ENCODE measurements at regions not wholly inside any gene's neighbourhood (a gene's known extent, or its start where the extent isn't known, plus 50 kb on each side); places are given as distances from the start of the nearest gene placed in this dataset.
"Not testable (repeated sequence)": the region's sequence is repeated elsewhere in the genome, so short reads cannot be mapped to it uniquely, and the experiment has no call there.

GRCh38 chr13:40368127-40368891 lies 298.1 kb downstream of the FOXO1 start:
- DNase-seq (ENCODE audit: insufficient read length, low spot score) (no peak), FAIRE-seq (no peak)
- no peak for TF ChIP-seq CTCF (IDR thresholded peaks at IDR 0.05; ENCODE audit: insufficient read depth, missing control alignments)

- no peak for FAIRE-seq
- no peak for DNase-seq (ENCODE audit: insufficient read length, low spot score)
- TF ChIP-seq CTCF (IDR thresholded peaks at IDR 0.05; ENCODE audit: insufficient read depth, missing control alignments): no peak
Measured at GRCh38 chr13:40370661-40371060, 295.8 kb downstream of the FOXO1 start.

GRCh38 chr13:40371531-40372125 lies 294.8 kb downstream of the FOXO1 start:
- no peak for DNase-seq (ENCODE audit: insufficient read length, low spot score)
- no peak for FAIRE-seq
- no peak for TF ChIP-seq CTCF (IDR thresholded peaks at IDR 0.05; ENCODE audit: insufficient read depth, missing control alignments)

GRCh38 chr13:40373608-40374007 lies 292.8 kb downstream of the FOXO1 start:
- not testable (repeated sequence) for FAIRE-seq; DNase-seq (ENCODE audit: insufficient read length, low spot score)

GRCh38 chr13:40375489-40376171 lies 290.8 kb downstream of the FOXO1 start:
- no peak for DNase-seq (ENCODE audit: insufficient read length, low spot score)
- no peak for TF ChIP-seq CTCF (IDR thresholded peaks at IDR 0.05; ENCODE audit: insufficient read depth, missing control alignments)
- no peak for FAIRE-seq

GRCh38 chr13:40376296-40376849 lies 290.1 kb downstream of the FOXO1 start:
- FAIRE-seq: no peak

More at GRCh38 chr13:40376296-40376849, 290.1 kb downstream of the FOXO1 start:
- no peak for DNase-seq (ENCODE audit: insufficient read length, low spot score)
- TF ChIP-seq CTCF (IDR thresholded peaks at IDR 0.05; ENCODE audit: insufficient read depth, missing control alignments): no peak

All from D721Med (cell line).